D721Med (cell line): ENCODE measurements at regions not wholly inside any gene's neighbourhood (a gene's known extent, or its start where the extent isn't known, plus 50 kb on each side); places are given as distances from the start of the nearest gene placed in this dataset.
"Not testable (repeated sequence)": the region's sequence is repeated elsewhere in the genome, so short reads cannot be mapped to it uniquely, and the experiment has no call there.

ENCODE experiments used
- DNase-seq: peaks from one replicate; pipeline ENCODE4 v3.0.0; 2011; ENCODE audit warnings: low spot score; ENCODE audit not compliant: insufficient read length
- FAIRE-seq: peaks from 2 replicates; lab custom pipeline; 2011; peaks lifted over from hg19 to GRCh38; lab: Jason Lieb, UNC
- TF ChIP-seq, protein P1 (sequence below): IDR thresholded peaks from 2 replicates; pipeline ENCODE4 v1.5.1; 2012; ENCODE audit warnings: mild to moderate bottlenecking, control low read depth; ENCODE audit not compliant: insufficient read depth; ENCODE audit errors: missing control alignments

DNA sequence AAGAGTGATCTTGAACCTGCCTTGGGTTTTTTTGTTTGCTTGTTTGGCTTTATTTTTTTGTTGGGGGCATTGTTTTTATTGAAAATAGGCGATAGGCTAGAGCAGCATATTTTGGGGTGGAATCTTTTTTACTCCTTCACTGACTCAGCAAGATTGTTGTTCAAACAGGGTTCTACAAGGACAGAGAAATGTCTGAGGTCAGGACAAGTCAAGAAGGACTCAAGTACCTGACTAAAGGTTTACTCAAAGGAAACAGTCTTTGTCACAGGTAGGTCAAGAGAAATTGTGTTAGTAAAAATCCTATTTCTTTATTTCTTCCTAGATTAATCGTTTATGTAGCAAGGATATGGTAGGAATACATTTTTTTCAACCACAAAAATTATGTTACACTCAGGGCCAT, 1564.0 kb upstream of the CDH9 start:
- FAIRE-seq (no peak), DNase-seq (no peak)
- TF ChIP-seq, protein P1, sequence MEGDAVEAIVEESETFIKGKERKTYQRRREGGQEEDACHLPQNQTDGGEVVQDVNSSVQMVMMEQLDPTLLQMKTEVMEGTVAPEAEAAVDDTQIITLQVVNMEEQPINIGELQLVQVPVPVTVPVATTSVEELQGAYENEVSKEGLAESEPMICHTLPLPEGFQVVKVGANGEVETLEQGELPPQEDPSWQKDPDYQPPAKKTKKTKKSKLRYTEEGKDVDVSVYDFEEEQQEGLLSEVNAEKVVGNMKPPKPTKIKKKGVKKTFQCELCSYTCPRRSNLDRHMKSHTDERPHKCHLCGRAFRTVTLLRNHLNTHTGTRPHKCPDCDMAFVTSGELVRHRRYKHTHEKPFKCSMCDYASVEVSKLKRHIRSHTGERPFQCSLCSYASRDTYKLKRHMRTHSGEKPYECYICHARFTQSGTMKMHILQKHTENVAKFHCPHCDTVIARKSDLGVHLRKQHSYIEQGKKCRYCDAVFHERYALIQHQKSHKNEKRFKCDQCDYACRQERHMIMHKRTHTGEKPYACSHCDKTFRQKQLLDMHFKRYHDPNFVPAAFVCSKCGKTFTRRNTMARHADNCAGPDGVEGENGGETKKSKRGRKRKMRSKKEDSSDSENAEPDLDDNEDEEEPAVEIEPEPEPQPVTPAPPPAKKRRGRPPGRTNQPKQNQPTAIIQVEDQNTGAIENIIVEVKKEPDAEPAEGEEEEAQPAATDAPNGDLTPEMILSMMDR = no peak

- FAIRE-seq, DNase-seq: not testable (repeated sequence)
These were observed 1558.3 kb upstream of the CDH9 start for GRCh38 chr5:28596707-28597106.

DNA sequence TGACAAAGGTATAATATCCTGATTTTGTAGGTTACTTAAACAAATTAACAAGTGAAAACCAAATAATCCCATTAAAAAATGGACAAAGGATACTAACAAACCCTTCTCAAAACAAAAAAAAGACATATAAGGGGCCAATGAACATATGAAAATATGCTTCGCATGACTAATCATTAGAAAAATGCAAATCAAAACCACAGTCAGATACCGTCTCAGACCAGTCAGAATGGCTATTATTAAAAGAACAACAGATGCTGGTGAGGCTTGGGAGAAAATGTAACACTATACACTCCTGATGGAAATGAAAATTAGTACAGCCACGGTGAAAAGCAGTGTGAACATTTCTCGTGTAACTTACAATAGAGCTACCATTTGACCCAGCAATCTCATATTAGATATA, 1542.2 kb upstream of the CDH9 start:
- TF ChIP-seq, protein P1 = no peak
- no peak for FAIRE-seq

GRCh38 chr5:28576022-28576421, 1537.6 kb upstream of the CDH9 start:
- FAIRE-seq (no peak), DNase-seq (no peak)
- TF ChIP-seq, protein P1 = peak; percentile 22

More for the DNA sequence above, 1542.2 kb upstream of the CDH9 start:
- no peak for DNase-seq

DNA sequence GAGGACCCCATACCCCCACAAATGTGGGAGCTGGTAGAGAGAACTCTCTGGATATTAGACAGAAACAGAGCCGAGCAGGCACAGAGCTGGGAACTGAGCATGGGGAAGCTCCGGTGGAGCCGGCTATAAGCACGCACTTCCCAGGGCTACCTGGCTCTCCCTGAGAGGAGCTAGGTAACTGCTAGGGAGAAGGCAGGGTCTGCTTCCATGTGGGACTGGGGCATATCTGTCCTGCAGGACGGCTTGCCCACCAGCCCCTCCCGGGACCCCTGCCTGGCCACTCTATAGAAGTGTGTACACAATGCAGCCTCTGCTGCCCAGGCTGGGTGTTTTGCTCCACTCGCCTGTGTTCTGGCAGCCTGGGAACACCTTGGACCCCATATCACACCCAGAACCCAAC, 1537.0 kb upstream of the CDH9 start:
- no peak for FAIRE-seq
- no peak for DNase-seq
- TF ChIP-seq, protein P1 = no peak

DNA sequence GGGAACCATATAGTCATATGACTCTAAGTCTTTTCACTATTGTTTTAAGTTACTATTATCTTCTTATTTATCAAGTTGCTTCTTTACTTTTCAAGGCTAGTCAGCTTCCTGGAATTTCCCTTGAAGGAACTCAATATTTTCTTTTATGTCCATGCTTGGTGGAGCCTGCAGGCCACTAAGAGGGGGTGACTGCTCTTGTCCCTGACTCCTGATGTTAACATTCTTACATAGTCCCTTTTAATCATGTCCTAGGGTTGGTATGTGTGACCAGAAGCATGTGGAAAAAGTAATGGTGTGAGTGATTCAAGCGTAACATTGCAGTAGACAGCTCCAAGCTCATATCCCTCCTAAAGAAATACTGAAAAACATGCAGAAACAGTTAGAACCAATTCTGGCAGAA, 1536.2 kb upstream of the CDH9 start:
- DNase-seq = no peak
- TF ChIP-seq, protein P1 = no peak
- FAIRE-seq = no peak

GRCh38 chr5:28567048-28567447, 1528.7 kb upstream of the CDH9 start:
- FAIRE-seq (no peak), DNase-seq (no peak)
- TF ChIP-seq, protein P1 = no peak

DNA sequence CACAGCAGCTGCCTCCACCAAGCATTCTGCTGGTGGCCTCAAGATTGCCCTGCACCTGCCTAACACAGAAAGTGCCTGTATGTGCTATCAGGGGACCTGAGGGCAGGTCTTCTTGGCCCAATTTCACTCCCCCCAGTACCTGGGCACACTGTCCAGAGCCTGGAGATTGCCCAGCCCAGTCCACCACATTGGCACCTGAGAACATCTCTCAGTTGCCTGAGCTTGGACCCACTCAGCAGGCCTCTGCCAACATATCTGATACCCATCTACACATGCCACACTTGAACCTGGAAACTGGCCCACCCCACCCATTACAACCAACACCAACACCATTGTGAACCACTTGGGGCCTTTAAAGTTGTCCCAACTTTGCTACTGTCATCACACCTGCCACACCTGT, 1523.1 kb upstream of the CDH9 start:
- DNase-seq (no peak), FAIRE-seq (no peak)
- TF ChIP-seq, protein P1 = no peak
